Stimulated activated CD4-positive, alpha-beta T cell treated with anti-CD3 and anti-CD28 coated beads, Interleukin-4, amount 100 ng/mL, for 4 hours (primary cell): ENCODE measurements at regions not wholly inside any gene's neighbourhood (a gene's known extent, or its start where the extent isn't known, plus 50 kb on each side); places are given as distances from the start of the nearest gene placed in this dataset.

Source experiments
- DNase-seq, 2 experiments: peaks; one replicate each; pipeline ENCODE4 v3.0.0-alpha.2; 2020

GRCh38 chr22:48254311-48254873, 1491.9 kb downstream of the TBC1D22A start:
- no peak for DNase-seq

- DNase-seq = no peak
Observed at GRCh38 chr22:48253573-48253972, 1491.1 kb downstream of the TBC1D22A start.

- DNase-seq = no peak
Observed at GRCh38 chr22:48253136-48253535, 1490.7 kb downstream of the TBC1D22A start.

DNA sequence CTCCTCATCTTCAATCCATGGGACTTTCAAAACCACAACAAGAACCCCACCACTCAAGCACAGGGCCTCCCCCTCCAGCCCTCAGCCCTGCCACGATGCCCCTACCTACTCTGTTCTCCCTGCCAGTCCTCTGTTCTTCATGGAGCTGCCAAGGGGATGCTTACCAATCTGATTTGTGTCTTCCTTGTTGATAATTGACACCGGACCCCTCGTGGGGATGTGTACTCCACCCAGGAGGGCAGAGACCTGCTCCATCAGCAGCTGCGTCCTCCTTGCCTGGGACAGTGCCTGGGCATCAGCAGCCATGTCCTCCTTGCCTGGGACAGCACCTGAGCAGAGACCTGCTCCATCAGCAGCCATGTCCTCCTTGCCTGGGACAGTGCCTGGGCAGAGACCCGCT, 1489.2 kb downstream of the TBC1D22A start:
- no peak for DNase-seq

DNA sequence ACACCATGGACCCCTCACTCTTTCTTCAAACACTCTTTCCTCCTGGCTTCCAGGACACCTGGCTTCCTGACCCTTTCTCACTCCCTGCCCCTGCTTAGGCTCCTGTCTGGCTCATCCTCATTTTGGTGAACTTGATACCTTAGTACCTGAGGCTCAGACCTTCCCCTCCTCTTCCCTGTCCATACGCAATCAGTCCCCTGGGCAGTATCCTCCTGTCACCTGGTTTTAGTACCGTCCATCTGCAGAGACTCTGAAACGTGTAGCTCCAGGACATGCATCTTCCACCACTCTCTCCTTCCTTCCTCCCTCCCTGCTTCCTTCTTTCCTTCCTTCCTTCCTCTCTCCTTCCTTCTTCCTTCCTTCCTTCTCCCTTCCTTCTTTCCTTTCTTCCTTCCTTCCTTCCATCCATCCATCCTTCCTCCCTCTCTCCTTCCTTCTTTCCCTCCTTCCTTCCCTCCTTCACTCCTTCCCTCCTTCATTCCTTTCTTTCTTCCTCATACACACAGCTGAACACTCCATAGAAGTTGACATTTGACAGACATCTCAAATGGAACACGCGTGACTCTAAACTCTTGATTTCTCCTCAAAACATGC, 1488.6 kb downstream of the TBC1D22A start:
- DNase-seq = no peak

- DNase-seq = no peak
Observed at GRCh38 chr22:48250286-48250895, 1487.9 kb downstream of the TBC1D22A start.

GRCh38 chr22:48249713-48250268, 1487.3 kb downstream of the TBC1D22A start:
- no peak for DNase-seq

GRCh38 chr22:48248901-48249455, 1486.5 kb downstream of the TBC1D22A start:
- no peak for DNase-seq

DNA sequence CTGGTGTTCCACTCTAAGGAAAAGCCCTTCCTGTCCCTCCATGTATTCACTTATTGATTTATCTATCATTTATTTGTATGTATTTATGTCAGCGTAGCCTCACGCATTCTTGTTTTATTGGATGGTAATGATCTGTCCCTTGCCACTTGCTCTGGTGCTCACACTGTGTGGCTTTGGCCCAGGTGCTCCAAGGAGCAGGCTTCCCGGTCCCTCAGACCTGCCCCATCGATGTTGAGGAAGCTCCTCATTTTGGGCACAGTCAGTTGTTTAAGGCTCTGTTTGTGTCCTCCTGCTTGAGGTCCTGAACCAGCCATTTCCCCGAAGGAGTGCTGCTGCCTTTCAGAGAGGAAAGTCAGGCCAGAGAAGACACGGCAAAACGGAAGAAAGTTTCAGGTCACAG, 1485.4 kb downstream of the TBC1D22A start:
- no peak for DNase-seq

DNA sequence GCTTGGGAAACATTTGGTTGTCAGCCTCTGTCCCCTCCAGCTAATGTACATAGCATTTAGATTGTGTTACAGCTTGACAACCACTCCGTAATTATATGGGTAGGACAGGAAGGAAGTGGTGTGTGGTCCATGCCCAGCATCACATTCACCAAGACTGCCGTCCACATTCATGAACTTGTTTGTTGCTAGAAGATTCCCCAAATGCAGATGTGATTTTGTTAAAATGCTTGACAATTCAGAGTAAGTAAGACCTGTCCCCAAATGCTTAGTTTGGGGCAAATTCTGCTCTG, 1482.7 kb downstream of the TBC1D22A start:
- DNase-seq = no peak

DNA sequence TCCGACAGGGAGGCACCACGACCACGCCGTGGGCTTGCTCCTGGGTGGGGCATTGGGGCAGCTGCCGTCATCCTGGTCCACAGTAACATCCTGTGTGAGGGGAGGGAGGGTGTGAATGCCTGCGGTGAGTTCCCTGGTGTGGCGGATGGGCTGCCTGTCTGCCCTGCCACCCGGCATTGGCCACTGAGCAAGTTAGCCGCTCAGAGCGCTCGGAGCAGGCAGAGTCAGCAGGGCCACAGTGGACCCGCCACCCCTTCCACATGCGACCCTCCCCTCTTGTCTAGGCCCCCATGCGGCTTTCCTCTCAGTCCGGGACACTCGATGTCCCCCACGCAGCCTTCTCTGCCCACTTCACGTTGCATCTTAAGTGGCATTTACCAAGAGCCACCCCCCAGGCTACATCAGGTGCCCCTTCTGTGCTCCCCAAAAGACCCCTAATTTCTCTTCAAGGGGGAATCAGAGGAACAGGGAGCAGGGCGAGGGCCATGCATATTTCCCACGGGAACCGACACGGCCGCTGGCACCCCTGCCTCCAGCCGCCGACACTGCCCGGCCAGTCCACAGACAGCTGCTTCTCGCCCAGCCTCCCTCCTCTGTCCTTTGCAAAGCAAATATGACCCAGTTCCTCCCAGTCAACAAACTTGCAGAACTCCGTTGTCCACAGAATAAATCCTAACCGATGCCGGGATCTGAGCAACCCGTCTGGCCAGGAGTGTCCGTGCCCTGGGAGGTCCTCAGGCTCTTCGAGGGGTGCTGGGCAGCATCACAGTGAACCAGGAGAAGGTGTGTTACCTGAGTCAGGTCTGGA, 1482.1 kb downstream of the TBC1D22A start:
- DNase-seq = no peak

DNA sequence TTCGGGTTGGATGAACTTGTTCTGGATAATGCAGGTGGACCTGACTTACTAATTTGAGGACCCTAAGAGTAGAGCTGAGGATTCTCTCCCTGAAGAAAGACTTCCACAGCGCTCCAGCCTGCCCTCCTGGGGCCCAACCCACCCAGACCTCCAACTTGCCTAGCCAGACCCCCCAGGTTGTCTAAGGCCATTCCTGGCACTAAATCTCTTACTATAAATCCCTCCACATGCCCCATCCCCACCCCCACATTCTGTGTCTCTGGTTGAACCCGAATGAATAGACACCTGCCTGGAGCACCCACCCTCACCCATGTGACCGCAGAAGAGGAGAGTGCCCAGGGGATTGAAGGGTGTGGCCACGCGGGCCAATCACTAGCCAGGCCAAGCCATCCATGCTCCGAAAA, 1480.0 kb downstream of the TBC1D22A start:
- no peak for DNase-seq

GRCh38 chr22:48241658-48242057, 1479.2 kb downstream of the TBC1D22A start:
- DNase-seq = no peak

- DNase-seq = no peak
Observed at GRCh38 chr22:48240935-48241230, 1478.4 kb downstream of the TBC1D22A start.

DNA sequence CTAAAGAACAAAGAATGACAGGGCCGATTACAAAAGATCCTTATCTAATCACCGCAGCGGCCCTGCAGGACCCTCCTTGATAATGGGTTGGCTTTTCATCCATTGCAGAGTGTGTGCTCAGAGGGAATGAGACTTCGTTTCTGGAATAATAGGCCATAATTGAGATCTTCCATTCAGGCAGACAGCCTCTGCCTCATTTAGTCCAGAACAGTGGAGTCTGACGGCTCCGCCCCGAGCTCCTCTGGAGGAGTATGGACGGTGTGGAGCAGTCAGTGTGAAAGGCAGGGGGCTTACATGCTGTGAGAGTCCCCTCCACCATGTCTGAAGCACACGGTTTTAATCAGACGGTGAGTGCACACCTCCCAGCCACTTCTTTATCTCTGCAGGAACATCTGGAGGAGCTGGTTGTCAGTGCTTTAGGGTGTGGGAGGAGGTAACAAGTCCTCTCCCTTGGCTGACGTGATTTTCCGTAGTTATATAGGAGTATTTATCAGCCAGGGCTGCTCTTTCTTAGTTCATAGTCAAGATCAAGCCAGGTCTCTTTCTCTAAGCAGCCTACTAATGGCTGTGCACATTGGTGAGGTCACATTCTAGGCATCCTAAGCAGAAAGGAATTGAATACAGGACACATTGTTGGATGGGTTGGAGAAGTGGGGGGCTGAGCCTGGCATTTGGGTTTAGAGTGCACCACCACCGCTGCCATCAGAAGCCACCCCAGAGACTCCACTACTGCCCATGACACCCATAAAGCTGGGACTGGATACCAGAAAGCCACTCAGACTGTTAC, 1477.9 kb downstream of the TBC1D22A start:
- no peak for DNase-seq

DNA sequence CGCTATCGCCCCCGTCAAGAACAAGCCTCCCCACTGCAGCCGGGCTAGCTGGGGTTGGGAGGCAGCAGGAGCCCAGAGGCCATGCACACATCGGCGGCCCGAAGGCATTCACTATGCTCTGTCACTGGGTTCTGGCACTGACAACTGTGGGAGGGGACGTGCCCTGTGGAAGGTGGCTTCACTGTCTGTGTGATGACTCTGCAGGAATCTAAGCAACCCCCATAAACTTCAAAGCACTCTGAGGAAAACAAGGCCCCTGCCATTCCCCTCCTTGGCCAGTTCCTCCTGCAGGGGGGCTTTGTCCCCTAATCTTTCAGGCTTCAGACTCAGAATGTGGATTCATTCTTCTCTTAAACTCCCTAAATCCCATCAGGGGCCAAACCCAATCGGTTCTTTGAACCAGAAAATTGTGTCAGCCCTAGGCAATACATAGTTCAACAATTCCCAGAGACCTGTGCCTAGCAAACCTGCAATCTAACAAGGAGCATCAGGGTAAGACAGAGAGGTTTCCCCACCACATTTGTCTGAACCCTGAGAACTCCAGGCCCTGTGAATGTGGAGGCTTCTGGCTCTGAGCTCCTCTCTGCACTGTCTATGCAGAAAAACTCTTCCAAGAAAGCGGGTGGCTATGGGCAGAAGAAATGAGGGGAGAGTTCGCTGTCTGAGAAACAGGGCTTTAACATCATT, 1477.2 kb downstream of the TBC1D22A start:
- no peak for DNase-seq

DNA sequence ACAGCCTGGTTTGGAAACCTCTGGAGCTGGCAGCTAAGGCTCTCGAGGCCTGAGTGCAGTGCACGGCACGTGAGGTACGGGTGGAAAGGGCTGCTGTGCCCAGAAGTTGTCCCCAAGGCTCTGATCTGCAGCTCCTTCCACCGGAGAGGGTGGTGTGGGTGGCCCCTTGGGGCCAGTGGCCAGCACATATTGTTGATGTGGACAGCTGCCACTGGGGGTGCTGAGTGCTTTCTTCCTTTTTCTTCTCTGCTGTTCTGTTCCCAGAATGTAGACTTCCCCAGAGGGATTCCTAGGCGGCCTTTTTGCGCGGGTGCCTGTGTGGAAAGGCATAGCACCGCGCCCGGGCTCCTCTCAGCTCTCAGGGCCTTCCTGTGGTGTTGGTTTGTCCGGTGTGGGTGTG, 1476.5 kb downstream of the TBC1D22A start:
- no peak for DNase-seq

GRCh38 chr22:48238284-48238915, 1476.0 kb downstream of the TBC1D22A start:
- no peak for DNase-seq

GRCh38 chr22:48237466-48238283, 1475.2 kb downstream of the TBC1D22A start:
- DNase-seq = no peak

- no peak for DNase-seq
Observed at GRCh38 chr22:48236261-48236660, 1473.8 kb downstream of the TBC1D22A start.

DNA sequence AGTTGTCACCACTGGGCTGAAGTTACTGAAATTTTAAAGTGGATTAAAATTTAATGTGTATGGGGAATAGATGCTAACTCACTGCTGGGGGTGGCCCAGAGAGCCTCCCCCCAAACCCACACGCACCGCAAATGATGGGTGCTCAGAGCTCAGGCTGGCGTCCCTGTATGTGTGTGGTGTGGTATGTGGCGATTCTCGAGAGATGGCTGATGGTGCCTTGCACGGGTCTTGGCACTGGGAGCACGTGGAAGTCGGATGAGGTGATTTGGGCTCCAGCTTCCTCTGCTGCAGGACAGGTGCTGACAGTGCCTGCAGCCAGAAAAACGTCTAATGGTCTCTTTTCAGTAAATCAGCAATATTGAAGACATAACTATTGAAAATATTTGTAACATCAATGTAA, 1473.3 kb downstream of the TBC1D22A start:
- DNase-seq = no peak
